GM10266 (cell line): ENCODE measurements at regions not wholly inside any gene's neighbourhood (a gene's known extent, or its start where the extent isn't known, plus 50 kb on each side); places are given as distances from the start of the nearest gene placed in this dataset.

Experiments used
- DNase-seq: peaks from one replicate; pipeline ENCODE4 v3.0.0; 2012; ENCODE audit errors: extremely low spot score
- TF ChIP-seq, protein P1 (sequence below): IDR thresholded peaks from 2 replicates; pipeline ENCODE4 v1.5.1; 2012; ENCODE audit warnings: mild to moderate bottlenecking, low read depth; ENCODE audit not compliant: control insufficient read depth, insufficient read depth; ENCODE audit errors: missing control alignments

GRCh38 chr6:20312606-20313005 lies 89.1 kb upstream of the E2F3 start:
- DNase-seq = no peak
- TF ChIP-seq, protein P1, sequence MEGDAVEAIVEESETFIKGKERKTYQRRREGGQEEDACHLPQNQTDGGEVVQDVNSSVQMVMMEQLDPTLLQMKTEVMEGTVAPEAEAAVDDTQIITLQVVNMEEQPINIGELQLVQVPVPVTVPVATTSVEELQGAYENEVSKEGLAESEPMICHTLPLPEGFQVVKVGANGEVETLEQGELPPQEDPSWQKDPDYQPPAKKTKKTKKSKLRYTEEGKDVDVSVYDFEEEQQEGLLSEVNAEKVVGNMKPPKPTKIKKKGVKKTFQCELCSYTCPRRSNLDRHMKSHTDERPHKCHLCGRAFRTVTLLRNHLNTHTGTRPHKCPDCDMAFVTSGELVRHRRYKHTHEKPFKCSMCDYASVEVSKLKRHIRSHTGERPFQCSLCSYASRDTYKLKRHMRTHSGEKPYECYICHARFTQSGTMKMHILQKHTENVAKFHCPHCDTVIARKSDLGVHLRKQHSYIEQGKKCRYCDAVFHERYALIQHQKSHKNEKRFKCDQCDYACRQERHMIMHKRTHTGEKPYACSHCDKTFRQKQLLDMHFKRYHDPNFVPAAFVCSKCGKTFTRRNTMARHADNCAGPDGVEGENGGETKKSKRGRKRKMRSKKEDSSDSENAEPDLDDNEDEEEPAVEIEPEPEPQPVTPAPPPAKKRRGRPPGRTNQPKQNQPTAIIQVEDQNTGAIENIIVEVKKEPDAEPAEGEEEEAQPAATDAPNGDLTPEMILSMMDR = no peak

GRCh38 chr6:20313051-20313450 lies 88.6 kb upstream of the E2F3 start:
- no peak for DNase-seq
- TF ChIP-seq, protein P1 = no peak

GRCh38 chr6:20313960-20314530 lies 87.6 kb upstream of the E2F3 start:
- no peak for DNase-seq
- TF ChIP-seq, protein P1 = no peak

- TF ChIP-seq, protein P1 = no peak
- no peak for DNase-seq
Measured at GRCh38 chr6:20314866-20315845, 86.5 kb upstream of the E2F3 start.

GRCh38 chr6:20317430-20317829 lies 84.2 kb upstream of the E2F3 start:
- no peak for DNase-seq

GRCh38 chr6:20318851-20319387 lies 82.8 kb upstream of the E2F3 start:
- TF ChIP-seq, protein P1 = no peak
- DNase-seq = no peak

More at GRCh38 chr6:20317430-20317829, 84.2 kb upstream of the E2F3 start:
- TF ChIP-seq, protein P1 = no peak
